HCT116 (cell line): ENCODE measurements at regions not wholly inside any gene's neighbourhood (a gene's known extent, or its start where the extent isn't known, plus 50 kb on each side); places are given as distances from the start of the nearest gene placed in this dataset.

ENCODE experiments used
- EZH2 ChIP-seq: fragments of 200-600 bp; sonication (generic); IDR thresholded peaks from 2 replicates; pipeline ENCODE4 v1.6.1; 2017; ENCODE audit warnings: antibody characterized with exemption, mixed run types
- EZH2phosphoT487 ChIP-seq: fragments of 200-600 bp; IDR thresholded peaks from 2 replicates; pipeline ENCODE4 v1.6.1; 2018; ENCODE audit warnings: antibody characterized with exemption, borderline replicate concordance

DNA sequence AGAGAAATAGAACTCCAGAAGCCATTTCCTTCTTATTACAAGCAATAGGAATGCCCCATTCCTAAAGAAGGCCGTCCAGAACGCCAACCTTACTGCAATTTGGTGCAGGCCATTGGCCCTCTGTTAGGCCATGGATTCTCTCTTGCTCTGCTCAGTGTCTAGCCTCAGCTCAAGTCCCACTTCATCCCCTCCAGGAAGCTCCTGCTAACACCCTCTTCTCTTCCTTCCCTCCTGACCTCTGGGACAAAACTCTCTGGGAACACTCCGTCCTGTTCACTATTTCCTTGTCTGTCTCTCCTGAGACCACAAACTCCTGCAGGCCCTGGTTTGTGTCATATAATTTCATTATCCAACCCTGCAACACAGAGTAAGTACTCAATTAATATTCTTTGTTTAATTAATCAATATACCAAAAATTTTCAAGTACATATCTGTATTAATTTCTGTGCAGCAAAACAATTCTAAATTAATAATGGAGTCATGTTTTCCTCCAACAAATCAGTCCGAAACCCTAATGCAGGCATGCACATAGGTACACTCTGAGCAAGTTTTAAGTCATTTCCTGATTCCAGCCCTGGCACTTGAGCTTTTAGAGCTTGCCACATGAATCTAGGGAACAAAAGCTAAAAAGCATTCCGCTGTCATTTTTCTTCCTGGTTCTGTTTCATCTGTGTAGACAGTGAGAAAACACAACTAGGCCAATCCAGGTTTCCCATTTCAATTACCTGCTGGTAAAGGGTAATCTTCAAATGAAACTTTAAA, 245.3 kb downstream of the SETD4 start:
- TF ChIP-seq EZH2 (no peak), EZH2phosphoT487 (no peak)
